Karpas-422 (cell line): ENCODE measurements at regions not wholly inside any gene's neighbourhood (a gene's known extent, or its start where the extent isn't known, plus 50 kb on each side); places are given as distances from the start of the nearest gene placed in this dataset.
"Not testable (repeated sequence)": the region's sequence is repeated elsewhere in the genome, so short reads cannot be mapped to it uniquely, and the experiment has no call there.

Experiments used
- DNase-seq: peaks from one replicate; pipeline ENCODE4 v3.0.0-alpha.2; 2015
- H2AFZ ChIP-seq: fragments of 200-600 bp; sonication (generic); 2 replicates; pipeline ENCODE4 v1.6.1; 2014; ENCODE audit warnings: antibody characterized with exemption, low read length, mixed read lengths
- H3K27ac ChIP-seq: fragments of 200-600 bp; sonication (generic); 2 replicates; pipeline ENCODE4 v1.5.1; 2014; ENCODE audit warnings: mild to moderate bottlenecking, low read length, moderate library complexity
- H3K27me3 ChIP-seq: fragments of 200-600 bp; sonication (generic); 2 replicates; pipeline ENCODE4 v1.6.1; 2014; ENCODE audit warnings: low read length, mixed read lengths
- H3K36me3 ChIP-seq: fragments of 200-600 bp; sonication (generic); 2 replicates; pipeline ENCODE4 v1.6.1; 2014; ENCODE audit warnings: low read length, mixed read lengths; ENCODE audit not compliant: insufficient read depth
- H3K4me1 ChIP-seq: fragments of 200-600 bp; sonication (generic); 2 replicates; pipeline ENCODE4 v1.6.1; 2014; ENCODE audit warnings: mild to moderate bottlenecking, low read length, mixed read lengths
- H3K4me2 ChIP-seq: fragments of 200-600 bp; sonication (generic); 2 replicates; pipeline ENCODE4 v1.6.1; 2014; ENCODE audit warnings: low read length, low read depth, mild to moderate bottlenecking; ENCODE audit not compliant: poor library complexity, severe bottlenecking
- H3K4me3 ChIP-seq: fragments of 200-600 bp; sonication (generic); 2 replicates; pipeline ENCODE4 v1.5.1; 2014; ENCODE audit warnings: mild to moderate bottlenecking, antibody characterized with exemption, low read length, mixed read lengths
- H3K79me2 ChIP-seq: fragments of 200-600 bp; sonication (generic); 2 replicates; pipeline ENCODE4 v1.6.1; 2014; ENCODE audit warnings: mild to moderate bottlenecking, low read length, mixed read lengths
- H3K9ac ChIP-seq: fragments of 200-600 bp; sonication (generic); 2 replicates; pipeline ENCODE4 v1.6.0; 2014; ENCODE audit warnings: low read length
- H3K9me2 ChIP-seq: fragments of 200-600 bp; sonication (generic), shearing (Covaris generic); replicated peaks from 2 replicates; pipeline ENCODE4 v1.6.0; 2014; ENCODE audit warnings: mild to moderate bottlenecking, low read length, moderate library complexity; ENCODE audit not compliant: insufficient read depth
- H3K9me3 ChIP-seq: fragments of 300-700, 200-600 bp; sonication (generic); 2 replicates; pipeline ENCODE4 v1.6.1; 2014; ENCODE audit warnings: low read length, mixed read lengths
- H4K20me1 ChIP-seq: fragments of 200-600 bp; sonication (generic); 2 replicates; pipeline ENCODE4 v1.6.1; 2014; ENCODE audit warnings: mild to moderate bottlenecking, antibody characterized with exemption, low read length, low read depth; ENCODE audit not compliant: insufficient read depth

DNA sequence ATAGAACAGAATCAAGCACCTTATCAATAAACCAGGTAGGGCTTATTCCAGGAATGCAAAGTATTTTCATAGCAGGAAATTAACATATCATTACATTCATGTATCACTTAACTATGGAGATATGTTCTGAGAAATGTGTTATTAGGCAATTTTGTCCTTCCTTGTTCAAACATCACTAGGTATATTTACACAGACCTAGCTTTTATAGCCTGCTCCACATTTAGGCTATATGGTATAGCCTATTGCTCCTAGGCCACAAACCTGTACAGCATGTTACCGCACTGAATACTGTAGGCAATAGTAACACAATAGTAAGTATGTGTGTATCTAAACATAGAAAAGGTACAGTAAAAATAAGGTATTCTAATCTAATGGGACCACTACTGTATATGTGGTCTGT lies 82.8 kb upstream of the KCTD1 start:
- Histone ChIP-seq H3K4me2 (no peak overlapping the region), H3K9me3 (no peaks in the 10 kb centered on the region), H2AFZ (no peak overlapping the region), H3K36me3 (no peaks in the 10 kb centered on the region), H3K9ac (no peak overlapping the region), H3K4me3 (no peak overlapping the region), H3K27me3 (no peaks in the 10 kb centered on the region), H3K4me1 (no peaks in the 10 kb centered on the region), H3K27ac (no peak overlapping the region), H3K9me2 (no peaks in the 10 kb centered on the region), H4K20me1 (no peaks in the 10 kb centered on the region), H3K79me2 (no peaks in the 10 kb centered on the region)
- DNase-seq, result no peak

DNA sequence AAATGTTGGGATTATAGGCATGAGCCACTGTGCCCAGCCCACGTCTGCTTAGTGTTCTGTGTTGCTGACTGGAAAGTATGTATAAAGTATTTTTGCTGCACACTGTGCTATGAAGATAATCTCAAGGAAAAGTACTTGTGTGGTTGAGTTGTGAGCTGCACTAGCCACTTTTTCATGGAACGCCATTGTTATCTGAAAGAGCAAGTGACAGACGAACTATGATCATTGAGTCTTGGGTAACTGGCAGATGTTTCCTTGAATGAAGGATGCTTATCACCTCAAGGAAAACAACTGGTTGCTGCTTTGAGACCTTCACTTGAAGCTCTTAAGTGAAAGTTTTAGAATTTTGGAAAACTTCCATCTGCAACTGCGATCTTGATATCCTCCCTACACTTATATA lies 82.2 kb upstream of the KCTD1 start:
- no peaks in the 10 kb centered on the region for H3K9me3 ChIP-seq

DNA sequence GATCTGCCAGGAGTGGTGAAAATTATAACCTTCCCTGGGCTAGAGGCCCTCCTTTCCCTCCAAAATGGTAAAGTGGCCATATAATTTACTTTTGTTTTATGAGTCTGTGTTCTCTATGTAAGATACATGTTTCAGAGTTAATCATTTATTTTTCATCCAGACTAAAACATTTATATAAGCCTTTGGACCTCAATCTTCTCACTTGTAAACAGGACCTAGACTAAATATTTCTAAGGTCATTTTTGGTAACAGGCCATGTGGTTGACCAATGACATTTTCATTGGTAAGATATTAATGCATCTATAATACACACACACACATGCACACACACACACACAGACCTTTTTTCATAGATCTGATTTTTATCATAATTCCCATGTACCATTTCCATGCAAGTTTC lies 79.7 kb upstream of the KCTD1 start:
- H3K36me3 ChIP-seq, result no peaks in the 10 kb centered on the region
- H3K79me2 ChIP-seq, result no peaks in the 10 kb centered on the region
- no peak for DNase-seq
- no peak overlapping the region for H3K9ac ChIP-seq
- H2AFZ ChIP-seq, result no peak overlapping the region
- H3K4me1 ChIP-seq, result no peaks in the 10 kb centered on the region
- no peak overlapping the region for H3K27ac ChIP-seq
- H3K4me3 ChIP-seq, result no peak overlapping the region
- no peaks in the 10 kb centered on the region for H3K27me3 ChIP-seq
- H3K9me2 ChIP-seq, result no peaks in the 10 kb centered on the region
- no peaks in the 10 kb centered on the region for H4K20me1 ChIP-seq
- H3K4me2 ChIP-seq, result no peak overlapping the region
- peaks cover 6% of the 10 kb centered on the region; the same call in 1 of the 2 replicates for H3K9me3 ChIP-seq

More for the DNA sequence above, 82.2 kb upstream of the KCTD1 start:
- DNase-seq, result no peak
- Histone ChIP-seq H2AFZ (no peak overlapping the region), H3K9me2 (no peaks in the 10 kb centered on the region), H3K4me2 (no peak overlapping the region), H3K9ac (no peak overlapping the region), H4K20me1 (no peaks in the 10 kb centered on the region), H3K79me2 (no peaks in the 10 kb centered on the region), H3K4me3 (no peak overlapping the region), H3K27me3 (no peaks in the 10 kb centered on the region), H3K36me3 (no peaks in the 10 kb centered on the region), H3K27ac (no peak overlapping the region), H3K4me1 (no peaks in the 10 kb centered on the region)

DNA sequence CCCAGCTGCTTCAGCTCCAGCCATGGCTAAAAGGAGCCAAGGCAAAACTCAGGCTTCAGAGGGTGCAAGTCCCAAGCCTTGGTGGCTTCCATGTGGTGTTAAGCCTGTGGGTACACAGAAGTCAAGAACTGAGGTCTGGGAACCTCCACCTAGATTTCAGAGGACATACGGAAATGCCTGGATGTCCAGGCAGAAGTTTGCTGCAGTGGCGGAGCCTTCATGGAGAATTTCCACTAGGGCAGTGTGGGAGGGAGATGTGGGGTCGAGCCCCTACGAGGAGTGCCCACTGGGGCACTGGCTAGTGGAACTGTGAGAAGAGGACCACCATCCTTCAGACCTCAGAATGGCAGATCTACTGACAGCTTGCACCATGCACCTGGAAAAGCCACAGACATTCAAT lies 76.1 kb upstream of the KCTD1 start:
- Histone ChIP-seq H3K36me3 (no peaks in the 10 kb centered on the region), H3K79me2 (no peaks in the 10 kb centered on the region), H3K9me2 (no peaks in the 10 kb centered on the region), H3K9me3 (peaks cover 6% of the 10 kb centered on the region; the same call in 1 of the 2 replicates), H3K4me1 (peaks cover 4% of the 10 kb centered on the region), H4K20me1 (no peaks in the 10 kb centered on the region), H3K27ac (no peak overlapping the region), H3K4me3 (no peak overlapping the region), H3K27me3 (no peaks in the 10 kb centered on the region), H3K4me2 (no peak overlapping the region), H3K9ac (no peak overlapping the region), H2AFZ (no peak overlapping the region)
- no peak for DNase-seq

DNA sequence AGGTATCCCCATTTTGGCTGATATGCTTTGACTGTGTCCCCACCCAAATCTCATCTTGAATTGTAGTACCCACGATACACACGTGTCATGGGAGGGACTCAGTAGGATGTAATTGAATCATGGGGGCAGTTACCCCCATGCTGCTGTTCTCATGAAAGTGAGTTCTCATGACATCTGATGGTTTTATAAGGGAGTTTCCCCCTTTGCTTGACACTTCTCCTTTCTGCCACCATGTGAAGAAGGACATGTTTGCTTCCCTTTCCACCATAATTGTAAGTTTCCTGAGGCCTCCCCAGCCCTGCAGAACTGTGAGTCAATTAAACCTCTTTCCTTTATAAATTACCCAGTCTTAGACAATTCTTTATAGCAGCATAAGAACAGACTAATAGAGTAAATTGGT lies 75.0 kb upstream of the KCTD1 start:
- not testable (repeated sequence) for H3K9me3 ChIP-seq, H4K20me1 ChIP-seq, H3K9me2 ChIP-seq, H3K4me2 ChIP-seq, DNase-seq, H3K4me1 ChIP-seq, H3K36me3 ChIP-seq, H3K79me2 ChIP-seq, H3K27ac ChIP-seq, H2AFZ ChIP-seq, H3K27me3 ChIP-seq, H3K9ac ChIP-seq, H3K4me3 ChIP-seq

DNA sequence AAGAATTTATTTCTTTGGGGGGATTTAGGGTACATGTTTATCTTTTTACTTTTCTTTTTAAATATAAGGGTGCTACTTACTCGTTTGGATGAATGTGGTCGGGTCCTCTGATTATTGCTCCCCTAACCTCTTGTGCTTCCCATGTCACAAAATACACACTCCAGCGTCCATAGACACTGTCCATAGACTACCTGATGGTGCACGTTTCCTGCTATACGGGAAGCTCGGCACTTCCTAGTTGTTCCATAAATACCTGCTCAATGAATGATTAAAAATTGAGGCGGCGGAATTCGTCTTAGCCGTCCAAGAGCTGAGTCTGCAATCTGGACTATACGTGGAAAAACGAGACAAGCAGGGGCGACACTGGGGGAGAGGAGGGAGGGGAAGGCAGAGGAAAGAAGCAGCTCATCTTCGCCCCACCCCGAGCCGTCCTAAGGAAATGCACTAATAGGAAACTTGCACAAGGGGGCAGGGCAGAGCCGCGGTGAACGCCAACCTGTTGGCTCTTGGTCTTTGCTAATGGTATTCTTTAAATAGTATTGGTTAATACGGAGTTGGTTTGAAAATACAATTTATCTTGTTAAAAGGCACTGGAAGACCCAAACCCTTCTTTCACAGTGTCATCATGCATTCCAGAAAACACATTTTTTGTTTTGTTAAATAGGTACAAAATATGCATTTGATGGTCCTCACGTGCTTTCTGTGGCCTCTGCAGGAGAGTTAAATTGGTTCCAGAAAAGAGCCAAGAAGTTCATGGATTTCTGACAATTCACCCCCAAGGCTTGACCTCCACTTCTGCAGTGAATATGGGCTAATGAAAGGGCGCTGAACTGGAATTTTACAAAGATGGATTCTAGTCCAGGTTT lies 73.0 kb upstream of the KCTD1 start:
- no peaks in the 10 kb centered on the region for H4K20me1 ChIP-seq

DNA sequence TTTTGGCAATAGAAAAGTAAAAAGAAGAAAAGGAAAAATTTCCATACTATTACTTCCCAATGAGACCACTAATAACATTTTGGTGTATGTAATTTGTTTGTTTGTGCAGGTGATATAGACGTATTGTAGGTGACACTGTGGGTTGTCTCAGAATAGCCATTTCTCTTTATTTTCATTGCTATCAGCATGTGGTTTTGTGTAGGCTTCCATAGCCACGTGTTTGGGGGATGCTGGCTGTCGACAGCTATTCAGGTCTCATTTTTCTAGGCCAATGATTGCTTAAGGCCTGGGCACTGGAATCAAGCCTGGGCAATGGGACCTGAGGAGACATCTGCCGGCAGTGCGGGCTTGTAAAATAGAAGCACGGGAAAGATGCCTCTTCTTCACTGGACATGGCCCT lies 71.0 kb upstream of the KCTD1 start:
- H3K9me2 ChIP-seq, result no peaks in the 10 kb centered on the region

More for the DNA sequence above, 73.0 kb upstream of the KCTD1 start:
- DNase-seq, result peak; percentile 87
- Histone ChIP-seq H3K9me2 (no peaks in the 10 kb centered on the region), H3K4me2 (peak overlapping the region; percentile 90), H2AFZ (peak overlapping the region; percentile 99), H3K27me3 (no peaks in the 10 kb centered on the region), H3K4me1 (peaks cover 4% of the 10 kb centered on the region), H3K79me2 (no peaks in the 10 kb centered on the region), H3K27ac (no peak overlapping the region), H3K4me3 (peak overlapping the region; percentile 70), H3K9ac (peak overlapping the region; percentile 67), H3K9me3 (peaks cover 6% of the 10 kb centered on the region; the same call in 1 of the 2 replicates), H3K36me3 (no peaks in the 10 kb centered on the region)

DNA sequence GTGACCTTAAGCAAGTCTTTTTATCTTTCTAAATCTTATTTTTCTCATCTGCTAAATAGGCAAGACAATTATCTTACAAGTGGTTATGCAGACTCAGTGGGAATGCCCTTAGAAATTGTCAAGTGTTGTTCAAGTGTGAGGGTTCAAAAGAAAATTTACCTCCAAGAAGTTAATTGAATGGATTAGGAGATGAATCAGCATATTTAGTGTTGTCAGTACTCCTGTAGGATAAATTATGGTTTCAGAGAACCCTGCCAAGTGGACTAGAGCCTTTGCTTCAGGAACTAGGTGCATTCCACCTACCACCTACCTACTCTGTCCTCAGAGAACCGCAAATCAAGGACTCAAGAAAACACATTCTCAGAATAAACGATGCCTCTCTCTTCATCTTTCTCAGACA lies 69.8 kb upstream of the KCTD1 start:
- Histone ChIP-seq H3K9me2 (no peaks in the 10 kb centered on the region), H3K4me1 (peaks cover 4% of the 10 kb centered on the region), H3K36me3 (no peaks in the 10 kb centered on the region), H2AFZ (no peak overlapping the region), H3K79me2 (no peaks in the 10 kb centered on the region), H4K20me1 (no peaks in the 10 kb centered on the region), H3K27ac (no peak overlapping the region), H3K4me3 (no peak overlapping the region), H3K27me3 (no peaks in the 10 kb centered on the region), H3K9ac (no peak overlapping the region), H3K9me3 (no peaks in the 10 kb centered on the region), H3K4me2 (no peak overlapping the region)
- DNase-seq, result no peak

More for the DNA sequence above, 71.0 kb upstream of the KCTD1 start:
- H3K4me1 ChIP-seq, result peaks cover 4% of the 10 kb centered on the region
- peaks cover under 1% of the 10 kb centered on the region; the same call in 1 of the 2 replicates for H3K9me3 ChIP-seq
- no peak overlapping the region for H2AFZ ChIP-seq
- no peak for DNase-seq
- H3K4me3 ChIP-seq, result no peak overlapping the region
- no peaks in the 10 kb centered on the region for H3K27me3 ChIP-seq
- no peak overlapping the region for H3K4me2 ChIP-seq
- no peak overlapping the region for H3K27ac ChIP-seq
- H3K36me3 ChIP-seq, result no peaks in the 10 kb centered on the region
- H3K9ac ChIP-seq, result no peak overlapping the region
- H3K79me2 ChIP-seq, result no peaks in the 10 kb centered on the region
- H4K20me1 ChIP-seq, result no peaks in the 10 kb centered on the region
